ENCODE measurements at regions not wholly inside any gene's neighbourhood (a gene's known extent, or its start where the extent isn't known, plus 50 kb on each side); places are given as distances from the start of the nearest gene placed in this dataset.

DNA sequence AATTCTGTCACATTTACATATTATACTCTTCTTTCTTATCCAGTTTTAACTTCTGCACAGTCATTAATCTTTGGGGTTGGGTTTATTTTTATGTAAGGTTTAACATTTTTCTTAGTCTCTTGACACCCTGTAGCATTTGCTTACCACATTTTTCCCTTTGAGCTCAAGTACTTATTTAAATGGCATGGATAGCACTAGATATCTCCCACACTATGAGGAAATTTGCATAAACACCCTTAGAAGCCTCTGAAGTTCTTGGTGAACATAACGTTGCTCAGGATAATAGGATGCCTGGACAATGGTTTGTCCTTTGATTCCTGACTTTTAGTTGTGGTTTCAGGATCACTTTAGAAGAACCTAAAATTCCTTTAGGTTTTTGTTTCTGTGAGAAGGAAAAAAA, 338.9 kb downstream of the PCDH17 start:
- Histone ChIP-seq H3K9me3 (peaks cover 0 to 4% (median 0%) of the 10 kb centered on the region in 4 donors), H3K36me3 (no peaks in the 10 kb centered on the region), H3K4me3 (no peak overlapping the region), H3K4me1 (no peaks in the 10 kb centered on the region), H3K27ac (no peak overlapping the region), H3K27me3 (no peaks in the 10 kb centered on the region)
- WGBS, 2 donors, result 53 to 57% methylated on average over 1 of the region's 1 CpG
- TF ChIP-seq EP300 (IDR thresholded peaks at IDR 0.05), result no peak
- TF ChIP-seq, protein P1, sequence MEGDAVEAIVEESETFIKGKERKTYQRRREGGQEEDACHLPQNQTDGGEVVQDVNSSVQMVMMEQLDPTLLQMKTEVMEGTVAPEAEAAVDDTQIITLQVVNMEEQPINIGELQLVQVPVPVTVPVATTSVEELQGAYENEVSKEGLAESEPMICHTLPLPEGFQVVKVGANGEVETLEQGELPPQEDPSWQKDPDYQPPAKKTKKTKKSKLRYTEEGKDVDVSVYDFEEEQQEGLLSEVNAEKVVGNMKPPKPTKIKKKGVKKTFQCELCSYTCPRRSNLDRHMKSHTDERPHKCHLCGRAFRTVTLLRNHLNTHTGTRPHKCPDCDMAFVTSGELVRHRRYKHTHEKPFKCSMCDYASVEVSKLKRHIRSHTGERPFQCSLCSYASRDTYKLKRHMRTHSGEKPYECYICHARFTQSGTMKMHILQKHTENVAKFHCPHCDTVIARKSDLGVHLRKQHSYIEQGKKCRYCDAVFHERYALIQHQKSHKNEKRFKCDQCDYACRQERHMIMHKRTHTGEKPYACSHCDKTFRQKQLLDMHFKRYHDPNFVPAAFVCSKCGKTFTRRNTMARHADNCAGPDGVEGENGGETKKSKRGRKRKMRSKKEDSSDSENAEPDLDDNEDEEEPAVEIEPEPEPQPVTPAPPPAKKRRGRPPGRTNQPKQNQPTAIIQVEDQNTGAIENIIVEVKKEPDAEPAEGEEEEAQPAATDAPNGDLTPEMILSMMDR (IDR thresholded peaks at IDR 0.05), result no peak
- TF ChIP-seq POLR2A (IDR thresholded peaks at IDR 0.05), result no peak
- TF ChIP-seq POLR2AphosphoS5 (IDR thresholded peaks at IDR 0.05), result no peak
- DNase-seq, result no peak
- intact Hi-C loops (cut with DNase I), result no loop called here

DNA sequence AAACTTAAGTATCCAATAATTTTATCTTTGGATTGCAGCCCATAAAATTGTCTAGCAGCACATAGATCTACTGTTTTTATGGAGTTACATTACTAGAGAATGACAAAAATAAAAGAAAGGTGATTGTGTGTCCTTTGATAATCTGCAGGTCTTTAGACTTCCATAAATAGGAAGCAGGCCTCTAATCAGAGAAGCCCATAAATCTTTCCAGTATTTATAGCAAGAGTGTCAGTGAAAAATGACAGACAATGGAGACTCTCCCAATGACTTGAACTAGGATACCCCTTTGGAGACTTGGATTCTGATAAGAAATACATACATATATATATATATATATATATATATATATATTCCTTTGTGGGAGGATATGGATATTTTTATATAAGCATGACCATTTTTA, 351.2 kb downstream of the PCDH17 start:
- Histone ChIP-seq H3K27ac (no peak overlapping the region), H3K4me3 (no peak overlapping the region), H3K36me3 (no peaks in the 10 kb centered on the region), H3K4me1 (no peaks in the 10 kb centered on the region), H3K9me3 (peaks cover 0 to 2% (median 0%) of the 10 kb centered on the region in 4 donors), H3K27me3 (no peaks in the 10 kb centered on the region)
- TF ChIP-seq POLR2AphosphoS5 (IDR thresholded peaks at IDR 0.05), result no peak
- no peak for TF ChIP-seq EP300 (IDR thresholded peaks at IDR 0.05)
- no peak for TF ChIP-seq POLR2A (IDR thresholded peaks at IDR 0.05)
- TF ChIP-seq, protein P1 (IDR thresholded peaks at IDR 0.05), result no peak
- intact Hi-C loops (cut with DNase I), result no loop called here
- no peak for DNase-seq

DNA sequence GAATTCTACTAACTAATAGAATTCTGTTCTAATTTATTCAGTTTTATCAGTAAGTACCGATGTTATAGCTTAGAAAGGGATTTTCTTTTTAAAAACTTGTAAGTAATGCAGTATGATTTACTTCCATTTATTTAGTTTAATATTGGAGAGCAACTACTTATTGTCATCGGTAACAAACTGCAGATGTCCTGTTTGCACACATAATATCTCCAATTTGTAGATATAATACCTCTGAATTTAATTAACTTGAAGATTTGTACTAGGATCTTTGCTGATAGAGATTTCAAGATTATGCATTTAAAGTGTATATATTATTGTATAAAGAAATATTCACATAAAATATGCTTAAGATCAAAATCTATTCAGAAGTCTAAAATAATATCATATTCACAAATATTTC, 356.7 kb downstream of the PCDH17 start:
- Histone ChIP-seq H3K4me1 (no peaks in the 10 kb centered on the region), H3K4me3 (no peak overlapping the region), H3K27ac (no peak overlapping the region), H3K27me3 (no peaks in the 10 kb centered on the region), H3K36me3 (no peaks in the 10 kb centered on the region), H3K9me3 (peaks cover 0 to 2% (median 0%) of the 10 kb centered on the region in 4 donors)
- no peak for TF ChIP-seq POLR2AphosphoS5 (IDR thresholded peaks at IDR 0.05)
- TF ChIP-seq, protein P1 (IDR thresholded peaks at IDR 0.05), result no peak
- TF ChIP-seq POLR2A (IDR thresholded peaks at IDR 0.05), result no peak
- TF ChIP-seq EP300 (IDR thresholded peaks at IDR 0.05), result no peak
- intact Hi-C loops (cut with DNase I), result no loop called here
- 88 to 89% methylated on average over 2 of the region's 2 CpGs for WGBS, 2 donors
- DNase-seq, result no peak

DNA sequence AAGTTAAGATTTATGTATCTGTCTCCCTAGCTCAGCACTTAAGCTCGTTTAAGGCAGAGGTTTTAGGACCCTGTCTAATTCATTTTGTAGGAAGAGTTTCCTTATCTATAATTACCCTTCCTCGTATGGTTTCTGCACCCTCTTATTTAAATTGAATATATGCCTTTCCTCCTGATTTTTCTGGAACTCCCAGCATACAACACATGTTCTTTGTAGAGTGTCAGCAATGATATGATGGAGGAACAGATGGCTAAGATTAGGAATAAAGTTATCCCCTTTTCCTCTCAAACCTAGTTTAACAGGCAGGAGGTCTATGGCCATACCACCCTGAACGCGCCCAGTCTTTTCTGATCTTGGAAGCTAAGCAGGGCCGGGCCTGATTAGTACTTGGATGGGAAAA, 359.5 kb downstream of the PCDH17 start:
- intact Hi-C loops (cut with DNase I), result no loop called here
- H3K27ac ChIP-seq, result no peak overlapping the region
- peaks cover 0 to 2% (median 0%) of the 10 kb centered on the region in 4 donors for H3K9me3 ChIP-seq
- no peak for DNase-seq
- no peaks in the 10 kb centered on the region for H3K27me3 ChIP-seq
- WGBS, 2 donors, result 69 to 75% methylated on average over 5 of the region's 5 CpGs
- H3K36me3 ChIP-seq, result no peaks in the 10 kb centered on the region
- H3K4me1 ChIP-seq, result no peaks in the 10 kb centered on the region
- TF ChIP-seq POLR2AphosphoS5 (IDR thresholded peaks at IDR 0.05) (no peak), EP300 (IDR thresholded peaks at IDR 0.05) (no peak), POLR2A (IDR thresholded peaks at IDR 0.05) (no peak)
- TF ChIP-seq, protein P1 (IDR thresholded peaks at IDR 0.05), result no peak
- no peak overlapping the region for H3K4me3 ChIP-seq

DNA sequence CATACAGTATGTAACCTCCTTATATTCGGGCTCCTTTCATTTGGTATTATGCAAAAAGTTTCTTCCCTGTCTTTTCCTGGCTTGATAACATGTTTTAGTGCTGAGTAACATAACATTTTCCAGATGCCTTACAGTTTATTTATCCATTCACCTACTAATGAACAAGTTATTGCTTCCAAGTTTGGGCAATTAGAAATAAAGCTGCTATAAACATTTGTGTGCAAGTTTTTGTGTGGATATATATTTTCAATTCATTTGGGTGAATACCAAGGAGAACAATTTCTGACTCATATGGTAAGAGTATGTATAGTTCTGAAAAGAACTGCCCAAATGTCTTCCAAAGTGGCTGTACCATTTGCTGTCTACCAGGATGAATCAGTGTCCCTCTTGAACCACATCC, 360.9 kb downstream of the PCDH17 start:
- Histone ChIP-seq H3K27ac (no peak overlapping the region), H3K36me3 (no peaks in the 10 kb centered on the region), H3K27me3 (no peaks in the 10 kb centered on the region), H3K9me3 (no peaks in the 10 kb centered on the region), H3K4me1 (no peaks in the 10 kb centered on the region), H3K4me3 (no peak overlapping the region)
- intact Hi-C loops (cut with DNase I), result no loop called here
- DNase-seq, result no peak
- 75 to 82% methylated on average over 1 of the region's 1 CpG for WGBS, 2 donors
- TF ChIP-seq EP300 (IDR thresholded peaks at IDR 0.05) (no peak), POLR2A (IDR thresholded peaks at IDR 0.05) (no peak), POLR2AphosphoS5 (IDR thresholded peaks at IDR 0.05) (no peak)
- TF ChIP-seq, protein P1 (IDR thresholded peaks at IDR 0.05), result no peak

All from sigmoid colon (tissue), 6 donors.